K562 (cell line): ENCODE measurements at regions not wholly inside any gene's neighbourhood (a gene's known extent, or its start where the extent isn't known, plus 50 kb on each side); places are given as distances from the start of the nearest gene placed in this dataset.

Source experiments
- ATAC-seq: fragments of 200-7000 bp; cut with Tn5 transposase; 3 replicates; pipeline ENCODE4 v1.9.1; 2020; ENCODE audit warnings: moderate library complexity
- BruUV-seq: library from RNA; stranded (reverse); fragments of 400-500 nt; replicated peaks from 2 replicates; lab custom pipeline; 2021; lab: Mats Ljungman, UMichigan
- CTCF ChIA-PET: fragments of 300-600 bp; formaldehyde crosslinking; extraction: SDS; loops from one replicate; lab custom pipeline; 2021; ENCODE audit warnings: low intra/inter-chr PET ratio; lab: Yijun Ruan, JAX
- POLR2A ChIA-PET: fragments of 300-600, 350-650 bp; sonication (Branson Sonifier 250); formaldehyde crosslinking; extraction: SDS; loops from one replicate; lab custom pipeline; 2021; ENCODE audit warnings: antibody characterized with exemption, inconsistent platforms; lab: Yijun Ruan, JAX
- DNase-seq, 4 experiments: peaks; one replicate each; pipeline versions ENCODE4 v3.0.0 to v3.0.0-alpha.2; 2011 to 2018; ENCODE audit warnings: low spot score in 3 of 4, mixed read lengths in 3 of 4; ENCODE audit errors: extremely low read depth in 1 of 4
- FAIRE-seq: peaks from 2 replicates; lab custom pipeline; 2011; peaks lifted over from hg19 to GRCh38; lab: Jason Lieb, UNC
- H2AFZ ChIP-seq: 2 replicates; pipeline ENCODE4 v1.6.0; 2011; ENCODE audit warnings: low read depth, low read length, control low read depth, inconsistent platforms
- H3K27ac ChIP-seq: fragments of 200-600 bp; 3 replicates; pipeline ENCODE4 v1.8.0; 2011; ENCODE audit warnings: low read depth, mild to moderate bottlenecking, control low read depth, inconsistent platforms, low read length, moderate library complexity, mixed read lengths; ENCODE audit errors: extremely low read depth
- H3K27me3 ChIP-seq, 2 experiments: fragments of 300-600 bp in 1 of 2; 2 replicates in 1 of 2; 3 replicates in 1 of 2; pipeline versions ENCODE4 v1.6.0 to v1.8.0; 2011; ENCODE audit warnings: inconsistent platforms in 2 of 2, low read length in 2 of 2, mild to moderate bottlenecking in 1 of 2, mixed read lengths in 1 of 2, moderate library complexity in 1 of 2; ENCODE audit not compliant: control insufficient read depth in 2 of 2, insufficient read depth in 2 of 2
- H3K36me3 ChIP-seq: fragments of 300-600 bp; 3 replicates; pipeline ENCODE4 v1.8.0; 2011; ENCODE audit warnings: mild to moderate bottlenecking, low read length, inconsistent platforms; ENCODE audit not compliant: control insufficient read depth, insufficient read depth
- H3K4me1 ChIP-seq, 2 experiments: fragments of 200-600 bp in 1 of 2; replicated peaks in 1 of 2; 2 replicates in 1 of 2; 3 replicates in 1 of 2; pipeline versions ENCODE4 v1.5.1 to v1.8.0; 2011; ENCODE audit warnings: inconsistent platforms in 2 of 2, low read length in 2 of 2, mild to moderate bottlenecking in 1 of 2, mixed read lengths in 1 of 2, moderate library complexity in 1 of 2; ENCODE audit not compliant: control insufficient read depth in 2 of 2, insufficient read depth in 2 of 2
- H3K4me2 ChIP-seq: 2 replicates; pipeline ENCODE4 v1.6.1; 2011; ENCODE audit warnings: low read length, control low read depth, inconsistent platforms, mixed read lengths; ENCODE audit not compliant: insufficient read depth
- H3K4me3 ChIP-seq: fragments of 200-600 bp; sonication (generic), shearing (Covaris generic); 2 replicates; pipeline ENCODE4 v1.5.1; 2016; ENCODE audit warnings: control low read depth, inconsistent platforms
- H3K79me2 ChIP-seq: fragments of 200-600 bp; 3 replicates; pipeline ENCODE4 v1.8.0; 2011; ENCODE audit warnings: low read length, inconsistent platforms; ENCODE audit not compliant: control insufficient read depth, insufficient read depth
- H3K9ac ChIP-seq, 2 experiments: 2 replicates each; pipeline versions ENCODE4 v1.6.0 to v1.6.1; 2011; ENCODE audit warnings: low read depth in 2 of 2, low read length in 2 of 2, control low read depth in 1 of 2, inconsistent platforms in 1 of 2, mild to moderate bottlenecking in 1 of 2, mixed read lengths in 1 of 2; ENCODE audit not compliant: insufficient read depth in 1 of 2
- H3K9me1 ChIP-seq: one replicate; pipeline ENCODE4 v1.6.0; 2011; ENCODE audit warnings: inconsistent platforms, mild to moderate bottlenecking, low read length, moderate library complexity; ENCODE audit not compliant: control insufficient read depth, insufficient read depth
- H3K9me3 ChIP-seq: replicated peaks from 2 replicates; pipeline ENCODE4 v1.5.1; 2011; ENCODE audit warnings: low read depth, low read length, inconsistent platforms; ENCODE audit not compliant: control insufficient read depth, insufficient read depth
- H4K20me1 ChIP-seq: replicated peaks from 2 replicates; pipeline ENCODE4 v1.6.1; 2011; ENCODE audit warnings: low read length, inconsistent platforms, mixed read lengths; ENCODE audit not compliant: control insufficient read depth, insufficient read depth
- HCFC1 ChIP-seq: IDR thresholded peaks from 2 replicates; pipeline ENCODE4 v1.6.1; 2012; ENCODE audit warnings: low read depth, low read length, improper control_type of control experiment
- HMG20A ChIP-seq: fragments of 450-650 bp; formaldehyde crosslinking; conservative IDR thresholded peaks from 2 replicates; pipeline ENCODE4 v1.4.0; 2020; ENCODE audit warnings: mild to moderate bottlenecking, mixed read lengths
- NRF1 ChIP-seq, 2 experiments: fragments of 450-650 bp; IDR thresholded peaks in 1 of 2; conservative IDR thresholded peaks in 1 of 2; 2 replicates each; pipeline ENCODE4 v1.6.1; 2014; ENCODE audit warnings: mild to moderate bottlenecking in 2 of 2
- ZNF24 ChIP-seq: fragments of 450-650 bp; IDR thresholded peaks from 2 replicates; pipeline ENCODE4 v1.6.1; 2016
- ZNF316 ChIP-seq: fragments of 450-650 bp; IDR thresholded peaks from 2 replicates; pipeline ENCODE4 v1.6.1; 2016
- ZNF507 ChIP-seq: conservative IDR thresholded peaks from 2 replicates; pipeline ENCODE4 v1.6.1; 2017; ENCODE audit warnings: missing genetic modification characterization, missing compliant biosample characterization
- WGBS: fragments of 100-300 bp; shearing (Covaris generic); methylation state at CpG from one replicate; pipeline ENCODE4 v1.1.6; 2016; ENCODE audit warnings: low coverage, mixed read lengths; ENCODE audit not compliant: insufficient coverage; ENCODE audit errors: missing lambda C conversion rate; 5-methylcytosine and 5-hydroxymethylcytosine counted together
- in situ Hi-C: fragments of 300-500 bp; cut with MboI; formaldehyde crosslinking; loops from 4 replicates; pipeline ENCODE4 v1.15.0; 2018; ENCODE audit warnings: inconsistent platforms, mixed read lengths
- intact Hi-C: fragments of 100-400 bp; cut with micrococcal nuclease; formaldehyde crosslinking; loops from 2 replicates; pipeline ENCODE4 v1.14.2; 2022
- TF ChIP-seq, protein P1 (sequence below): fragments of 450-650 bp; IDR thresholded peaks from 2 replicates; pipeline ENCODE4 v1.6.1; 2016; ENCODE audit warnings: borderline replicate concordance

DNA sequence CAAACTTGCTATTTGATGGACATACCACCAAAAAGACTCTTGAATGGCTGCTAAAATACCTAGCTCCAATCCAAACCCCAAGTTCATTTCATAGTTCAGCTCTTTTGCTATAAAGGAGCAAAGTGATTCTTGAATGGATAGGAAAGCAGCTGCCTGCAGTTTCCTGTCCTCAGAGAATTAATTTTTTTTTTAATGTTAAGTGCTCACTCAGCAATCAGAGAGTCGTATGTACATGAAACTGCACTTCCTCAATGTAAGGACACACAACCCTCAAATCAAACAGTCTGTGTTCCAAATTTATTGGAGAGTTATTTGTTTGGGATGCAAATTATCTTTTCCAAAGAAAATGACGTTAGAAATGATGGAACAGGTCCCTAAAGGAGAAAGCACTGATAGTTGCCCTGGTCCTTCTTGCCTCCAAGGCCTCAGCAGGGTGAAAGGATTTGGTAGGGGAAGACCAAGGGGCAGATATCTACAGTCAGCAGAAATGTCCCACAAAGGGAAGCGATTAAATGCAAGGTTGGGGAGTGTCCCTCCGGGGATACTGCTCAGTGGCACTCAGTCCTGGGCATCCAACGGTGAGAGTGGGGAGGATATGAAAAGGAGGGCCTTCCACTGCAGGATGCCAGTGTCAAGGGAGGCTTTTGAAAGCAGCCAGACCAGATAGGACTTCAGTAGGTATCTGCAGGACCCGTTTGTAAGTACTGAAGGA is 67.2 kb upstream of the RASGEF1B start:
- Histone ChIP-seq H4K20me1 (no peaks in the 10 kb centered on the region), H3K4me1 (no peaks in the 10 kb centered on the region), H3K36me3 (no peaks in the 10 kb centered on the region), H3K9me3 (no peaks in the 10 kb centered on the region), H3K9ac (no peak overlapping the region), H3K79me2 (no peaks in the 10 kb centered on the region), H3K27me3 (no peaks in the 10 kb centered on the region; a peak in 1 of 5 replicates), H3K4me2 (no peak overlapping the region), H3K4me3 (no peak overlapping the region), H3K27ac (no peak overlapping the region)
- POLR2A ChIA-PET: no interaction called here
- ATAC-seq (no peak), DNase-seq (no peak), FAIRE-seq (no peak)
- intact Hi-C loops: no loop called here
- CTCF ChIA-PET: no interaction called here
- TF ChIP-seq NRF1 (conservative IDR thresholded peaks at IDR 0.05 in 1 of 2, IDR thresholded peaks at IDR 0.05 in 1 of 2): no peak
- TF ChIP-seq, protein P1, sequence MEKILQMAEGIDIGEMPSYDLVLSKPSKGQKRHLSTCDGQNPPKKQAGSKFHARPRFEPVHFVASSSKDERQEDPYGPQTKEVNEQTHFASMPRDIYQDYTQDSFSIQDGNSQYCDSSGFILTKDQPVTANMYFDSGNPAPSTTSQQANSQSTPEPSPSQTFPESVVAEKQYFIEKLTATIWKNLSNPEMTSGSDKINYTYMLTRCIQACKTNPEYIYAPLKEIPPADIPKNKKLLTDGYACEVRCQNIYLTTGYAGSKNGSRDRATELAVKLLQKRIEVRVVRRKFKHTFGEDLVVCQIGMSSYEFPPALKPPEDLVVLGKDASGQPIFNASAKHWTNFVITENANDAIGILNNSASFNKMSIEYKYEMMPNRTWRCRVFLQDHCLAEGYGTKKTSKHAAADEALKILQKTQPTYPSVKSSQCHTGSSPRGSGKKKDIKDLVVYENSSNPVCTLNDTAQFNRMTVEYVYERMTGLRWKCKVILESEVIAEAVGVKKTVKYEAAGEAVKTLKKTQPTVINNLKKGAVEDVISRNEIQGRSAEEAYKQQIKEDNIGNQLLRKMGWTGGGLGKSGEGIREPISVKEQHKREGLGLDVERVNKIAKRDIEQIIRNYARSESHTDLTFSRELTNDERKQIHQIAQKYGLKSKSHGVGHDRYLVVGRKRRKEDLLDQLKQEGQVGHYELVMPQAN: no peak
- TF ChIP-seq HMG20A (CRISPR knock-in tag): no peak
- TF ChIP-seq HCFC1: no peak
- no peak for TF ChIP-seq ZNF507
- TF ChIP-seq ZNF316: 0 out of 2 replicates have a peak, but pooled peaks have one; percentile 9
- no peak for TF ChIP-seq ZNF24
- TF ChIP-seq, all 486 proteins: peak for 1
- in situ Hi-C loops: no loop called here
- 1% methylated on average over 6 of the region's 6 CpGs for WGBS
- no TSS peak for BruUV-seq
- no peaks in the 10 kb centered on the region for H3K9me1 ChIP-seq
- no peak overlapping the region for H2AFZ ChIP-seq
